Transverse colon (tissue), 4 donors: ENCODE measurements at regions not wholly inside any gene's neighbourhood (a gene's known extent, or its start where the extent isn't known, plus 50 kb on each side); places are given as distances from the start of the nearest gene placed in this dataset.
A peak's percentile ranks its signal among the peaks of the same experiment; 100 is the strongest.

Experiments used
- DNase-seq: peaks from one replicate; pipeline ENCODE4 v3.0.0-alpha.2; 2019
- H3K27ac ChIP-seq, 4 donors: fragments of 200-600 bp; sonication (generic); 2 replicates each; pipeline ENCODE4 v1.5.1; 2016 to 2018; ENCODE audit warnings: inconsistent platforms in 4 of 4
- H3K27me3 ChIP-seq: fragments of 200-600 bp; sonication (generic); 2 replicates; pipeline ENCODE4 v1.5.1; 2017; ENCODE audit warnings: inconsistent platforms
- H3K36me3 ChIP-seq, 4 donors: fragments of 200-600 bp; sonication (generic); 2 replicates each; pipeline ENCODE4 v1.5.1; 2017 to 2019; ENCODE audit warnings: inconsistent platforms in 4 of 4
- H3K4me1 ChIP-seq, 4 donors: fragments of 200-600 bp; sonication (generic); 2 replicates each; pipeline ENCODE4 v1.5.1; 2017 to 2020; ENCODE audit warnings: inconsistent platforms in 4 of 4
- H3K4me3 ChIP-seq, 4 donors: fragments of 200-600 bp; sonication (generic); 1 replicate in 1 of 4; 2 replicates in 3 of 4; pipeline versions ENCODE4 v1.5.1 to v1.6.1; 2017 to 2019; ENCODE audit warnings: inconsistent platforms in 4 of 4
- H3K9me3 ChIP-seq, 2 donors: fragments of 200-600 bp; sonication (generic); 2 replicates each; pipeline ENCODE4 v1.5.1; 2017 to 2019; ENCODE audit warnings: inconsistent platforms in 2 of 2
- CTCF ChIP-seq, 5 experiments: fragments of 200-600 bp in 3 of 5; fragments of 450-650 bp in 2 of 5; sonication (generic) in 3 of 5; IDR thresholded peaks; 1 replicate in 2 of 5; 2 replicates in 3 of 5; pipeline ENCODE4 v1.5.1; 2016 to 2017; ENCODE audit warnings: antibody characterized with exemption in 5 of 5, inconsistent platforms in 3 of 5, mild to moderate bottlenecking in 2 of 5, moderate library complexity in 1 of 5
- EP300 ChIP-seq: sonication (generic); formaldehyde crosslinking; IDR thresholded peaks from one replicate; pipeline ENCODE4 v1.6.1; 2017; ENCODE audit warnings: antibody characterized with exemption, low read depth
- POLR2A ChIP-seq: fragments of 450-650 bp; IDR thresholded peaks from one replicate; pipeline ENCODE4 v1.6.1; 2016; ENCODE audit warnings: antibody characterized with exemption, mild to moderate bottlenecking, moderate library complexity
- POLR2AphosphoS5 ChIP-seq, 3 donors: sonication (generic); formaldehyde crosslinking; IDR thresholded peaks; one replicate each; pipeline ENCODE4 v1.6.1; 2016; ENCODE audit warnings: antibody characterized with exemption in 3 of 3
- WGBS, 2 donors: methylation state at CpG; one replicate each; pipeline ENCODE4 v1.1.5; 2018; ENCODE audit warnings: low coverage in 1 of 2; 5-methylcytosine and 5-hydroxymethylcytosine counted together
- in situ Hi-C, 4 donors: fragments of 200-750 bp; cut with MboI; loops; one replicate each; pipeline versions ENCODE4 v1.15.0 to v1.15.1; 2017; ENCODE audit warnings: low sequenced_read_pairs in 3 of 4, low pct_ligation_motif_present in 1 of 4, low pct_unique_long_range_greater_than_20kb in 1 of 4
- intact Hi-C: fragments of 100-400 bp; cut with DNase I; formaldehyde crosslinking; loops from one replicate; pipeline ENCODE4 v1.15.1; 2023; ENCODE audit warnings: low total_unique reads

- Histone ChIP-seq H3K36me3 (no peaks in the 10 kb centered on the region), H3K27me3 (no peaks in the 10 kb centered on the region), H3K4me3 (no peak overlapping the region), H3K4me1 (peaks cover 0 to 8% (median 3%) of the 10 kb centered on the region in 4 donors), H3K27ac (no peak overlapping the region), H3K9me3 (no peaks in the 10 kb centered on the region)
- 91% methylated on average over 7 of the region's 7 CpGs; no CpG with 5 or more reads in 1 of the 2 donors for WGBS, 2 donors
- intact Hi-C loops (no loop called here), in situ Hi-C loops (loop anchor here in 1 of 4 donors (25.0 kb wide), 1 partner anchor 557 kb away; no protein-coding TSS in a partner anchor)
- TF ChIP-seq CTCF (IDR thresholded peaks at IDR 0.05): no peak
- no peak for TF ChIP-seq EP300
- no peak for TF ChIP-seq POLR2A
- TF ChIP-seq POLR2AphosphoS5 (IDR thresholded peaks at IDR 0.05): no peak
- DNase-seq: no peak
Measured at GRCh38 chr7:106180721-106181120, 68.6 kb upstream of the SYPL1 start.

DNA sequence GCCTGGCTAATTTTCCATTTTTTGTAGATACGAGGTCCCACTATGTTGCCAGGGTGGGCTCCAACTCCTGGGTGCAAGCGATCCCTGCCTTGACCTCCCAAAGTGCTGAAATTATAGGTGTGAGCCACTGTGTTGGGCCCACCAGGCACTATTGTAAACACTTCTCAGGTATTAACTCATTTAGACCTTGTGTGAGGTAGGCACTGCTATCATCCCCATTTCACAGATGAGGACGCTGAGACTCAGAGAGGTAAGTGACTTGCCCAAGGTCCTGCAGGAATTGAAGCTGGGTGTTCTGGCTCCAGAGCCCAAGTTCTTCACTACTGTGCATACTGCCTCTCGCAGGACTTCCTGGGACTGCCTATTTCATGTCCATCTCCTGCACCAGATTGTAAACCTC, 67.1 kb upstream of the SYPL1 start:
- in situ Hi-C loops: loop anchor here (5.0 to 25.0 kb wide), 5 partner anchors 283 to 566 kb away; no protein-coding TSS in a partner anchor
- H3K9me3 ChIP-seq: no peaks in the 10 kb centered on the region
- no peaks in the 10 kb centered on the region for H3K36me3 ChIP-seq
- H3K4me3 ChIP-seq: no peak overlapping the region
- WGBS, 2 donors: 69% methylated on average over 4 of the region's 4 CpGs; no CpG with 5 or more reads in 1 of the 2 donors
- H3K27ac ChIP-seq: no peak overlapping the region
- intact Hi-C loops: no loop called here
- no peaks in the 10 kb centered on the region for H3K27me3 ChIP-seq
- no peak for DNase-seq
- TF ChIP-seq EP300 (no peak), POLR2A (no peak), CTCF (IDR thresholded peaks at IDR 0.05) (no peak), POLR2AphosphoS5 (IDR thresholded peaks at IDR 0.05) (no peak)
- H3K4me1 ChIP-seq: peaks cover 0 to 8% (median 3%) of the 10 kb centered on the region in 4 donors

DNA sequence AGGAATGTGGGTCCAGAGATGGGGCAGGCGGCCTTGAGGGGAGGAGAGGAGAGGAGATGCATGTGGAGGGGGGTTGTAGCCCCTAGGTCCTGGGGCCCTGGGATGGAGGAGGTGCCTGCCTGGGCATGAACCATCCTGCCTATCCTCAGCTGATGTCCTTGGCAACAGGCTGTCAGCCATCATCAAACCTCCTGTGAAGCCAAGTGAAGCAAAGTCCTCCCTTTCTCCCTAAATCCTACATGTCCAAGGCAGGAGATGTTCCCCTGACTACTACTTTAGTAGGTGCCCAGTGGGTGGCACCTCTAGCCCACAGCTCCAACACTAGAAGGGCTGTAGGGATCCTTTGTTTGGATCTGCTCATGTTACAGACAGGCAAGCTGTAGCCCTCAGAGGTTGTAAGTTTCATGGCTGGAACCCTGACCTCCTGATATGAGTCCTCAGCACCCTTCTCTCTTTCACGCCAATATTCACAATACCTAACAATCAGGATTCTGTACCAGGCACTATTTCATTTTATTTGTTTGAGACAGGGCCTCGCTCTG, 66.6 kb upstream of the SYPL1 start:
- WGBS, 2 donors: 57 to 85% methylated on average over 1 to 3 of the region's 3 CpGs
- H3K4me3 ChIP-seq: no peak overlapping the region
- no peak for DNase-seq
- intact Hi-C loops: no loop called here
- TF ChIP-seq EP300 (no peak), POLR2A (no peak), CTCF (IDR thresholded peaks at IDR 0.05) (no peak), POLR2AphosphoS5 (IDR thresholded peaks at IDR 0.05) (no peak)
- H3K4me1 ChIP-seq: peaks cover 0 to 8% (median 3%) of the 10 kb centered on the region in 4 donors
- no peaks in the 10 kb centered on the region for H3K36me3 ChIP-seq
- no peaks in the 10 kb centered on the region for H3K27me3 ChIP-seq
- H3K27ac ChIP-seq: no peak overlapping the region
- H3K9me3 ChIP-seq: no peaks in the 10 kb centered on the region
- in situ Hi-C loops: loop anchor here (5.0 to 25.0 kb wide), 5 partner anchors 284 to 566 kb away; no protein-coding TSS in a partner anchor

- intact Hi-C loops: loop anchor here (2.0 kb wide), 1 partner anchor 285 kb away; no protein-coding TSS in a partner anchor
- Histone ChIP-seq H3K36me3 (no peaks in the 10 kb centered on the region), H3K4me3 (no peak overlapping the region), H3K27ac (no peak overlapping the region), H3K4me1 (peaks cover 0 to 8% (median 3%) of the 10 kb centered on the region in 4 donors), H3K27me3 (no peaks in the 10 kb centered on the region), H3K9me3 (no peaks in the 10 kb centered on the region)
- in situ Hi-C loops: loop anchor here (5.0 to 25.0 kb wide), 5 partner anchors 284 to 567 kb away; no protein-coding TSS in a partner anchor
- WGBS, 2 donors: 86% methylated on average over 11 of the region's 11 CpGs; no CpG with 5 or more reads in 1 of the 2 donors
- DNase-seq: peak; percentile 13
- TF ChIP-seq CTCF (IDR thresholded peaks at IDR 0.05) (no peak), POLR2AphosphoS5 (IDR thresholded peaks at IDR 0.05) (no peak), POLR2A (no peak), EP300 (no peak)
Measured at GRCh38 chr7:106177738-106178592, 65.9 kb upstream of the SYPL1 start.
